ENCODE measurements at regions not wholly inside any gene's neighbourhood (a gene's known extent, or its start where the extent isn't known, plus 50 kb on each side); places are given as distances from the start of the nearest gene placed in this dataset.

DNA sequence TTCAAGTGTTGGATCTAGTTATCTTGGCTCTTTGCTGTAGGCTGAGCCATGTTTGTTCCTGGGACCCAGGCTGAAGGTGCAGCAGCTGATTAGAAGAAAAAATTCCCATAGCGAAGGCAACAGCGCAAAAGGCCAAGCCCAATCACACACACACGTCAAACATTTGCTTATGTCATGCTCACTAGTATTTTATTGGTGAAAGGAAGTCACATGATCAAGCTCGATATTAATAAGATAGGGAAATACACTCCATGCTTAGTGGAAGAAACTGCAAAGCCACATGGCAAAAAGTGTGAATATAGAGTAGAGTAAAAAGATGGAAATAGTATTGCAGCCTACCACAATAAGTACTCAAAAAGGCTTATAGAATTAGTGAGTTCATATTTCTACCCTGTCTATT is 373.5 kb upstream of the FAR2 start:
- TF ChIP-seq, protein P1, sequence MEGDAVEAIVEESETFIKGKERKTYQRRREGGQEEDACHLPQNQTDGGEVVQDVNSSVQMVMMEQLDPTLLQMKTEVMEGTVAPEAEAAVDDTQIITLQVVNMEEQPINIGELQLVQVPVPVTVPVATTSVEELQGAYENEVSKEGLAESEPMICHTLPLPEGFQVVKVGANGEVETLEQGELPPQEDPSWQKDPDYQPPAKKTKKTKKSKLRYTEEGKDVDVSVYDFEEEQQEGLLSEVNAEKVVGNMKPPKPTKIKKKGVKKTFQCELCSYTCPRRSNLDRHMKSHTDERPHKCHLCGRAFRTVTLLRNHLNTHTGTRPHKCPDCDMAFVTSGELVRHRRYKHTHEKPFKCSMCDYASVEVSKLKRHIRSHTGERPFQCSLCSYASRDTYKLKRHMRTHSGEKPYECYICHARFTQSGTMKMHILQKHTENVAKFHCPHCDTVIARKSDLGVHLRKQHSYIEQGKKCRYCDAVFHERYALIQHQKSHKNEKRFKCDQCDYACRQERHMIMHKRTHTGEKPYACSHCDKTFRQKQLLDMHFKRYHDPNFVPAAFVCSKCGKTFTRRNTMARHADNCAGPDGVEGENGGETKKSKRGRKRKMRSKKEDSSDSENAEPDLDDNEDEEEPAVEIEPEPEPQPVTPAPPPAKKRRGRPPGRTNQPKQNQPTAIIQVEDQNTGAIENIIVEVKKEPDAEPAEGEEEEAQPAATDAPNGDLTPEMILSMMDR (IDR thresholded peaks at IDR 0.05; ENCODE audit: borderline replicate concordance, extremely low read depth, low read length, poor library complexity, severe bottlenecking) = no peak
- TF ChIP-seq EZH2 (IDR thresholded peaks at IDR 0.05; ENCODE audit: borderline replicate concordance, low read depth, low read length, severe bottlenecking) = no peak
